HG02981 (cell line): ENCODE measurements at regions not wholly inside any gene's neighbourhood (a gene's known extent, or its start where the extent isn't known, plus 50 kb on each side); places are given as distances from the start of the nearest gene placed in this dataset.

Source experiments
- ATAC-seq: cut with Tn5 transposase; IDR thresholded peaks from one replicate; pipeline ENCODE4 v1.9.1; 2021; ENCODE audit warnings: mild to moderate bottlenecking, moderate library complexity; ENCODE audit not compliant: unreplicated experiment

- ATAC-seq, result no peak
These were observed 222.5 kb upstream of the DAPK1 start for GRCh38 chr9:87275047-87275725.

- ATAC-seq, result no peak
These were observed 221.3 kb upstream of the DAPK1 start for GRCh38 chr9:87276327-87276841.

GRCh38 chr9:87276851-87277261, 220.8 kb upstream of the DAPK1 start:
- ATAC-seq, result no peak

- ATAC-seq, result no peak
These were observed 220.3 kb upstream of the DAPK1 start for GRCh38 chr9:87277346-87277745.

GRCh38 chr9:87278971-87279733, 218.5 kb upstream of the DAPK1 start:
- no peak for ATAC-seq

GRCh38 chr9:87280421-87280820, 217.2 kb upstream of the DAPK1 start:
- no peak for ATAC-seq

- no peak for ATAC-seq
These were observed 215.1 kb upstream of the DAPK1 start for GRCh38 chr9:87282538-87282937.

- no peak for ATAC-seq
These were observed 214.1 kb upstream of the DAPK1 start for GRCh38 chr9:87283585-87283984.

- no peak for ATAC-seq
These were observed 212.3 kb upstream of the DAPK1 start for GRCh38 chr9:87285183-87285850.

GRCh38 chr9:87286506-87286905, 211.2 kb upstream of the DAPK1 start:
- no peak for ATAC-seq

GRCh38 chr9:87290241-87291052, 207.2 kb upstream of the DAPK1 start:
- ATAC-seq, result no peak

- ATAC-seq, result no peak
These were observed 205.0 kb upstream of the DAPK1 start for GRCh38 chr9:87292449-87293191.

- no peak for ATAC-seq
These were observed 203.5 kb upstream of the DAPK1 start for GRCh38 chr9:87294126-87294525.

- no peak for ATAC-seq
These were observed 196.8 kb upstream of the DAPK1 start for GRCh38 chr9:87300915-87301314.

GRCh38 chr9:87301371-87301770, 196.3 kb upstream of the DAPK1 start:
- ATAC-seq, result no peak

- ATAC-seq, result no peak
These were observed 192.5 kb upstream of the DAPK1 start for GRCh38 chr9:87305151-87305550.

GRCh38 chr9:87306006-87306405, 191.7 kb upstream of the DAPK1 start:
- no peak for ATAC-seq

- no peak for ATAC-seq
These were observed 189.8 kb upstream of the DAPK1 start for GRCh38 chr9:87307848-87308247.

- no peak for ATAC-seq
These were observed 188.4 kb upstream of the DAPK1 start for GRCh38 chr9:87309236-87309635.

GRCh38 chr9:87310827-87311523, 186.7 kb upstream of the DAPK1 start:
- no peak for ATAC-seq
